ENCODE measurements at regions not wholly inside any gene's neighbourhood (a gene's known extent, or its start where the extent isn't known, plus 50 kb on each side); places are given as distances from the start of the nearest gene placed in this dataset.

DNA sequence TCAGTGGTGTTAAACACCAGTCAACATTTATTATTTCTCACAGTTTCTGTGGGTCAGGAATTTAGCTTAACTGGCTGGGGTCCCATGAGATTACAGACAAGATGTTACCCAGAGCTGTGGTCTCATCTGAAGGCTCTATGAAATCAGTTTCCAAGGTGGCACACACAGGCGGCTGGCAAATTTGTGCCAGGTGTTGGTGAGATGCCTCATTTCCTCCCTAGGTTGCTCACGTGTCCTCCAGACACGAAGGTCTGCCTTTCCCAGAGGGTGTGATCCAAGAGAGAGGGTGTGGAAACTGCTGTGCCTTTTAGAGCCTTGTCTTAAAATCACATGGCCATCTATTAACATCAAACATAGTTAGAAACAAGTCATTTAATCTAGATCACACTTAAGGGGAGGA lies 209.0 kb downstream of the JCAD start:
- no peak for DNase-seq

DNA sequence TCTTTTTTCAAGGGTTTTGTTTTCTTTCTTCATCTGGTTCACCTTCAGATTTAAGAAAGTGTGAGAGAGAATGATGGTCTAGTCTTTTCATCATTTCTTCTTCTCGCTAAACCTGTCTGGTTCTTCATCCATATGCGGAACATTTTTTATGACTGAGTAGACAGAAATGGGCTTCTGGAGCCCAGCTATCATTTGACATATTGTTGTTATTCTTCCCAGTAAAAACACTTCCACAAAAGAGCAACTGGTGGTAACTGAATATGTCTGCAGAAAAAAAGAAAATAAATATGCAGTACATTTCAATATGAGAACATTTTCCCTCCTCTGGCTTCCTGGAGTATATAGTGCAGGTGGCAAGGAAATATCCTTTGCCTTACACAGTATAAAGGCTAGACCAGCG lies 209.5 kb downstream of the JCAD start:
- no peak for DNase-seq

DNA sequence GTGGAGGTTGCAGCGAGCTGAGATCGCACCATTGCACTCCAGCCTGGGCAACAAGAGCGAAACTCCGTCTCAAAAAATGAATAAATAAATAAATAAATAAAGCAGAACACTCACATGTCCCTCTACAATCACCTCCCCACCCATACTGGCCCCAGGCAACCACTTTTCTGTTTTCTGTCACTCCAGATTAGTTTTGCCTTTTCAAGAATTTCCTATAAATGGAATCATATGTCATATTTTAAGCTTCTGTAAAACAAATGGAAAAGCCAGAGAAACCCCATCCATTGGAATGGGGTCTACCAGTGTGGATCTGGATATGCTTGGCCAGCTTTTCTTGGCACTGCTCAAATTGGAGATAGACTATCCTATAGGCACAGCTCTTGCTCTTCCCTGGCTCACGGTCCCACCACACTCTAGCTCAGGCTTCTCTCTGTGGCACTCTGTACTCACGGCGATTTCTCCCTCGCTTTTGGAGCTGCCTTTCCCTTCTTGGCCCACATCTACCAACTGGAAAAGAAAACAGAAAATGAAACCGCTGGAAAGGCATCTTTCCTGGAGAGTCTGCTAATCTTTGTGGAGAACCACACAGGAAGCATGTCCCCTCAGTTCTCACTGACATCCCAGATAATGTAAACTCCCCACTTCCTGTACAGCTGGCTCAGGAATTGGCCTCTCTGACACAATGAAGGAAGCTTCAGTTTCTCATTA lies 210.1 kb downstream of the JCAD start:
- DNase-seq, result no peak

DNA sequence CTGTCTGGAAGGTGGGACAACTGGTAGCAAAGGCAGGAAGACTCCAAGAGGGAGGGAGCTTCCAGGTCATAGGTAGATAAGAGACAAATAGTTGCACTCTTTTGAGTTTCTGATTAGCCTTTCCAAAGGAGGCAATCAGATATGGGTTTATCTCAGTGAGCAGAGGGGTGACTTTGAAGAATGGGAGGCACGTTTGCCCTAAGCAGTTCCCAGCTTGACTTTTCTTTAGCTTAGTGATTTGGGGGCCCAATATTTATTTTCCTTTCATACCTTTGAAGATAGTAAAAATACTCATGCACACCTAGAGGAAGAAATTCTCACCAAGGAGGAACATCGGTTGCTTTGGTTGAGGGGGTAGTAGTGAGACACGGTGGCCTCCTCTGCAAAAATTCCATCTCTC lies 212.1 kb upstream of the SVIL start:
- DNase-seq, result no peak

DNA sequence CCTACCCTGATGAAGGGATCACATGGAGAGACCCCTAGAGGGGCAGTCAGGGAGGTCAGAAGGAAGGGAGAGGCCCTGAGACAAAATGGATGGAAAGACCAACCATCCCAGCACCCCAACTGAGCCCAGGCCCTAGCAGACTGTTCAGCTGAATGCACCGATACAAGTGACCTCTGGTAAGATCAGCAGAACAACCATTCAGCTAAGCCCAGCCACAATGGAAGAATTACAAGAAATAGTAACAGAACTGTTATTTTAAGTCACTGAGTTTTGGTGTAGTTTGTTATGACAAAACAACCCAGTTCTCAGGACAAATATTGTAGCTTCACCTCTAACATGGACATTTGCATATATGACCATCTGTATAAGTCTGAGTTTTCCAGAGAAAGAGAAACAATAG lies 210.4 kb upstream of the SVIL start:
- no peak for DNase-seq

DNA sequence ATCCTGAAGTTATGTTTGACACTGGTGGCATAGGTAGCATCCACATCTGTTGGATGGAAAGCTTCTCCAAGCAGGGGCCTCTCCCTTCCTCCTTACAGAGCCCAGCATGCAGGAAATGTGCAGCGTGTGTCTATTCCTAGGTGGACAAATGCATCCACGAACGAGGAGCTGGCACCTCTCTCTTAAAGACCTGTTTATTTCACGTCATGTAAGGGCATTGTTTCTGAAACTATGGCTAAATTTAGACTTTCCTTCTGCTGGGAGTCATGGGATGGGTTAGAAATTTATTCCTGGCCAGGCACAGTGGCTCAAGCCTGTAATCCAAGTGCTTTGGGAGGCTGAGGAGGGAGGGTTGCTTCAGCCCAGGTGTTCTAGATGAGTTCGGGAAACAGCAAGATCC lies 208.4 kb upstream of the SVIL start:
- no peak for DNase-seq

DNA sequence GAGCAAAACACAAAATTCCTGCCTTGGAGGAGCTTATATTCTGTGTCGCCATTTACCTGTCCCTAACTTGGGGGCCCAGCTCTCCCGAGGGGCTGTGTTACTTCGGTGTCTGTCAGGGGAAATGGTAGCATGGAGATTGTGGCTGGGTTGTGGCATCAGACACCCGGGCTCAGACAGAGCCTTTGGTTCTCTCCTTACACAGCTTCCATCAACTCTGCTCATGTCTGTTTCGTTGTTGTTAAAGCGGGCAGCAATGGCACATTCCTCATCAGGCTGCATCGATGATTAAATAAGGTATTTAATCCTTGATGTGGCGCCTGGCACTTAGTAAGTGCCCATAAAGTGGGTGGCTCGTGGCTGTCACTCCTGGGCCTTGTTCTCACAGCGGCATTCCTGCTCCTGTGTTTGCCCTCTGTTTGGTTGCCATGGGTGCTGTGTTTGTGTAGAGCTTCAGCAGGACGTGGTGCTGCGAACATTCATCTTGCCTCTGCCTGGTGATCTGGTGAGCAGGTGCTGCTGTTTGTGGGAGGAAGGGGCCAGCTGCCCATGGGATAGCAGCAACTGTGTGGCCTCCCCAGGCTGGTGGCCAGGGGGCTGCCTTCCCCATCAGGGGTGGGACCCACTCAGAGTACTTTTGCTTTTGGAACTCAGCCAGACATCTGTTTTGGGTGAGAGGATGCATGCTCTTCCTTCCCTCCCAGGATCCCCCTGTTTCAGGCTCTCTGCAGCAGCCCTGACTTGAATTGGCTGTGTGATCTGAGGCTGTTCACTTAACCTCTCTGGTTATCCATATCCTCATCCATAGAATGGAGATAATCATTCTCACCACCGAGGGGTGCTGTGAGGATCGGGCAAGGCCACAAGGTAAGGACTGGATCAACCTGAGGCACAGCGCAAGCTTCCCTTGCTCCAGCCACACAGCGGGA lies 207.2 kb upstream of the SVIL start:
- DNase-seq, result peak; percentile 3

DNA sequence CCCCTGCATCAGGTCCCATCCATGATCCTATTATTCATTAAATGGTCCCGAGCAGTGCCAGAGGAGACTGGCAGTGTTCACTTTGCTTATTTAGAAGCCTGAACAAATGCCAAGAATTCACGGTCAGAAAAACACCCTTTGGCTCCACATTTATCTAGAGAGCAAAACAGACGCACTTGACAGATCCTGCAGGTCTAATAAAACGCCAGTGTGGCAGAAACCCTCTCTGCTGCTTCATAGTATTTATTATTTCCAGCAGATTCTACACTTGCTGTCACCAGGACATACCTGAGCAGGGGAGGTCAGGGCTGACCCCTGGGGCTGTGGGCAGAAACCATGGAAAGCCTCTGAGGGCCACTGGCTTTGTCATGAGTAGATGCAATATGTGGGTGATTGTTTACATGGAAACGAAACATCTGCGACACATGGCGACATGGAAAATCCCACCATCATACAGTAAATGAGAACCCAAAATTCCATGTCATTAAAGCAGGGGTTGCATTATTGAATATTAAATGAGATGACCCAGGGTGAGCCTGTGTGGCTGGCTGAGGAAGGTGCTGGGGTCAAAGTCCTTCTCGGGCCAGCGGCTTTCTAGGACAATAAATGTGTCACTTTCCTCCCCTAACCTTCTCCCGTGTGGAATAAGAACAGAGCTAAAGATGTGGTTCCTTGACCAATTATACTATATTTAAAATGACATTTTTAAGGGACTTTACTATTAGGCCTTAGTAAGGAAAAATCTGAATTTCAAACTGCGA lies 205.9 kb upstream of the SVIL start:
- peak; percentile 21 for DNase-seq

DNA sequence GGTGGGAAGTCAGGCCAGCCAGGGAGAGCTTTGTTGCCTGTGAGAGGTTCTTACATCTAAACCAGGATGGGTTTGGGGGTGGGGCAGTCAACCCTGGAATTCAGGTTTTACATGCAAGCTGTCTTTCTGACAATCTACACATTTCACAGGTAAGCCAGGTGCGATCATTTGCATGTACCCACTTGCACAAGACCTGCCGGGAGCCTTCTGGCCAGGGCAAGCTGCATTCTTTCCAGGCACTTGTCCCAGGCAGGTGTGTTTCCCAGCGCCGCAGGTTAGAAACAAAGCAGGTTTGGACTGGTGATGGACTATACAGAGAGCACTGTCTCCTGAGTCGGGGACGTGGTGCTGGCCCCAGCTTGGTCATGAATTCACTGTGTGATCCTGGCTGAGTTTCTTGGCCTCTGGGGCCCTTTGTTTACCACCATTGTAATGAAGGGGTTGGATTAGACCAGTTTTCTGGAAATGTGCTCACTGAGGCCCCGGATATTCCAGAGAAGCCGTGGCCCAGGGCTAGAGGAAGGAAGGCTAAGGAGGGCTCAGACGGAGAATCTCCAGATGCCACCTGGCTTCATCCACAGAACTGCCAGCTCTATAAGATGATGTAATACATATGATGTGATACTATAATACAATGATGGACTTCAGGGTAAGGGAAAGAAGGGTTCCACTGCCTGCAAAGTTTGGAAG lies 205.2 kb upstream of the SVIL start:
- DNase-seq, result peak; percentile 3

DNA sequence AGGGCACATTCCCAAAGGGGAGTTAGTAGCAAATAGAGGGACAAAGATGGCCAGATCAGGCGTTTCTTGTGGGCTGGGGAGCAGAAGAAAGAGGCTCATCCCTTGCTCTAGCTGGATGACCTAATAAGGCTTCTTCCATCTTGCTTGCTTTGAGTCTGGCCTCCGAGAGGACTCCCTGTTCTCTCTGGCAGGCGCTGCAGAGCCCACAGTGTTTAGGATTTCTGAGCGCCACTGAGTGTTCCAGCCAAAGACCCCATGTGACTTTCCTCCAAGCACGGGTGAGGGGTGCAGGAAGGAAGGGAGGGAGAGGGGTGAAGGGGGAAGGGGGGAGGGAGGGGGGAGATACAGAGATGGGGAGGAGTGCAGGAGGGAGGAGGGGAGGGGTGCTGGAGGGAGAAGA lies 203.8 kb upstream of the SVIL start:
- no peak for DNase-seq

DNA sequence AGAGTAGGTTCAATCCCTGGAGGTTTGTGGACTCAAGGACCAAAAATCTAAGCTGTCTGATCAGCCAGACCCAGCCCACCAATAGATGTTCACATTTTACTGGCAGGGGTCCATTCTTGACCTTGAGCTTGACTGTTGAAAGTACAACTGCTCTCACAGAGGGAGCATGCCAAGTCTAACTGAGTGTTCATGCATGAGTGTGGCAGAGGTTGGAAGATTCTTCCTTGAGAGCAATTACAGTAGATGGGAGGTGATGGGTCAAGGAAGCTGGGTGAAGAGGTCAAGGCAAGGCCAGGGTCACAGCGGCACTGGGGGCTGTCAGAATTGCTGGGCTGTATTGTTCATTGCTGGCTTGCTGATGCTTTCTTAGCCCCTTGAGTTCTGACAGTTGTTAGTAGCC lies 202.8 kb upstream of the SVIL start:
- DNase-seq, result no peak

DNA sequence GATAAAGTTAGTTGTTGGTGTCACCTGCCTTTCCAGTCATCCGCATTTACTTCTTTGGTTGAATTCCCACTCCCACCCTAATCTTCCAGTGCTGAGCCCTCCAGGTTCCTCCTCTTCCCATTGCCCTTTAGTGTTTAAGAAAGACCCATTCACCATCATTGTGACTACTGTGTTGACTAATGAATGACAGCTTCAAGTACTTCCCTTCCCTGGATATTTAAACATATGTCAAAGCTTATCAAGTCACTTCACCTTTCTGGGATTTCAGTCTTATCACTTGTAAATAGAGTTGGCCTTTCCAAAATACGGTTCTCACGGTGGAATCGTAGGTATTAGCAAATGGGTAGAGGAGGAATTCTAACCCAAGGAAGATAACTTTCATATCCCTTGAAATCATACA lies 201.6 kb upstream of the SVIL start:
- DNase-seq, result no peak

DNA sequence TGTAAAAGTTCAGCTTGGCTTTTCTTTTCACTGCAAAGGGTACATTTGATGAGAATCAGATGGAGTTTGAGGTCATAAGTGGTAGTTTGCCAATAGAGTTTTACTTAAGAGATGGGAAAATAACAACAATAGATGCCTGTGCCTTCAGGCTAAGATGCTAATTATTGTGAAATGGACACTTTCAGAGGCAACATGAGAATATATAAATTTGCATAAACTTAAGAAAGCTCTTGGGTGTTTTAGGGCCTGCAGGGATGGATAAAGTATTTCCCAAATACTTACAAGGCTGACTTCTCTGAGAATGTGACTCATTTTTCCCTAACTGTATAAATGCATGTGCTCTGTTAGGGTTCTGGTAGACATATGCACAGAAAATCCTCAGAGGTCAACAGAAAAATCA lies 200.3 kb upstream of the SVIL start:
- no peak for DNase-seq

DNA sequence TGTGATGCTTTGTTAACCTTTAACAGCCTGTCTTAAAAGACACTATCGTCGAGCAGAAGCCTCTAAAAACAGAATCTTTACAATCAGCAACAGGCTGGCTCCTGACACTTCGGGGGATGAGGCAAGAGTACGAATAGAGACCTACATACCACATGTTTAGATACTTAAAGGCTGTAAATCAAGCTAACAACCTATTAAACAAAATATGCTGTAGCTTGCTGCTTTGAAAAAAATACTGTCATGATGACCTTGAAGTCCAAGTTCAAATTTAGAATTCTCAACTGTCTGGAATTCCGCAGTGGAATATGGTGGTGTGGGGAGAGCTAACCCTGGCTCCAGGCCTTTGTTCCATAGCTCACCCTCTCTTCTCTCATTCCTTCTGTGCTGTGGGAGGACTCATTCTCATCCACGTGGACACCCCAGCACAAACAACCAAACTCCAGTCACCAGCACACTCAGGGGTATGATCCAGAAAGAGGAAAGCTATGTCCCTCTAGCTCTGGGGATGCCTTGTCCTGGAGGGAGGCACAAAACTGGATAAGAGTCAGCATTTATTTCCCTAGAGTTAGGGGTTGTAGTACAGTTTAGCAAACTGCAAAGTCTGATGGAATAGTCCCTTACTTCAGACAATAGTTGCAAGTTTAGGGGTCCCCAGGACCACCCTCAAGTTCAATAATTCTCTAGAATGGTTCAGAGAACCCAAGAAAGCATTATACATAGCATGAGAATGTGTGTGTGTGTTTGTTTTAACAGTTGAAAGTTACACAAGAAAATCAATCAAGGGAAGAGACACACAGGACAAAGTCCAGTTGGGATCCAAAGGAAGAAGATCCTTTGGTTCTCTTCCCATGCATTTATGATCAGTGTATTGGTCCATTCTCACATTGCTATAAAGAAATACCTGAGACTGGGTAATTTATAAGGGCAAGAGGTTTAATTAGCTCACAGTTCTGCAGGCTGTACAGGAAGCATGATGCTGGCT lies 196.1 kb upstream of the SVIL start:
- no peak for DNase-seq

DNA sequence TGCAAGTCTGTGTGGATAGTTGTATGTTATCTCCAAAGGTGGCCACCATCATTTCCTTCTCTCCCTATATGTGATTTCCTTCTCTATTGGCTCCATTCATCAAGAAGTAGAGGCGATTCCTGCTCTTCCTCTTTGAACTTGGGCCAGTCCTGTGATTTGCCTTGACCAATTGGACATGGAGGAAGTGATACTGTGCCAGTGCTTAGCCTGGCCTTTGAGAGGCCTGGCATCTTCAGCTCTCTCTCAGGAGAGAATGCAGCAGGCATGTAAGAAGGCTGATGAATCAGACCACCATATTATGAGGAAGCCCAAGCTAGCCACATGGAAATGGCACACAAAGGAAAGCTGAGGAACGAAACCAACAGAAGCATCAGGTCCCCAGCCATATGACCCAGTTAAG lies 195.0 kb upstream of the SVIL start:
- DNase-seq, result no peak

DNA sequence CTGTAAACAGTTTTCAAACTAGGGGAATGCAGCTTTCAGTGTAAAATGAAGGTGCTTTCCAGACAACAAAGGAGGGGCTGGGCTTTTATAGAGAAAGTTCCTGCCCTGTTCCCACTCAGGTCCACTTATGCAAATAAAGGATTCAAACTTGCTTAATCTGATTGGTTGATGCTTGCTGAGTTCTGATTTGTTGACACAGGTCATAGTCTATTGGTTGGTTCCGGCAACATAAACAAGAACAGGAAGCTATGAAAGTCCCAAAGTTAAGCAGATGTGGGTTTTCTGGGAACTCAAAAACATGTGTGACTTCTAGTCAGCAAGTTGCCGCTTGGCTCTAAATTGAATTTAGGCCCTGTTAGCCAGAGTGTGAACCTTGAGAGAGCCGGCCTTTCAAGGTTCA lies 194.2 kb upstream of the SVIL start:
- no peak for DNase-seq

DNA sequence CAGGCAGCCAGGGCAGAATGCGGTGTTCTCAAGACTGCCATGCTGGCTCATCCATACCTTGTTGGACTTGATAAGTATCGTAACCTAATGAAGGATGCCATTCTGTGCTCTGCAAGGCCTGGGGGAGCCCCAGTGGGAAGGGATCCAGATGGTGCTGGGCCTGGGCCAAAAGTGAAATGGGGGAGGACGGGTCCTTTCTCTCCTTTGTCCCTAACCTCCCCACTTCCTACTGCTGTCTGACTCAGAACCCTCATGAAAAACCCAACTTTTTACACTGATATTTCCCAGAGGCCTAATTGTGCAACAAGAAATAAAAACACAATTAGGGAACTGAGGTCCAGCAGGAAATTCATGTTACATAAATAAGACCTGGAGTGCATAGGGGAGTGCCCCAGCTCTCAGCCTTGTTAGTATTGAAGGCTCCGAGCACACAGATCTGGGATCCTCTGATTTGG lies 193.7 kb upstream of the SVIL start:
- no peak for DNase-seq

DNA sequence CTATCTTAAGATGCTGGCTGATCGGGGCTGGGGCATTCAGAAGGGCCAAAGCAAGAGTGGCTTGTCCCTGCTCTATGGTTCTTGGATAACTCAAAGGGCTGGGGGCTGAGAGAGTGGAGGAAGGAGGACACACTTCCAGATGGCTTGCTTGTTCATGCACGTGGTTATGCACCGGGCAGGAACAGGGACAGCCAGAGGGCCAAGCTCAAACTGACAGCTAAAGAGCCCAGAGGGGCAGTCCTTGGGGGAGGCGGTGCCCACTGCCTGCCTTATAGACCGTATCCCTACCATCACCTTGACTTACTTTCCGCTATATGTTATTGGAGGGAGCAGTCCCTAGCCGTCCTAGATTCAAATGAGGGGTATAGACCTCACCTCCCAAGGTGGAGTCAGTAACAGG lies 192.7 kb upstream of the SVIL start:
- DNase-seq, result no peak

DNA sequence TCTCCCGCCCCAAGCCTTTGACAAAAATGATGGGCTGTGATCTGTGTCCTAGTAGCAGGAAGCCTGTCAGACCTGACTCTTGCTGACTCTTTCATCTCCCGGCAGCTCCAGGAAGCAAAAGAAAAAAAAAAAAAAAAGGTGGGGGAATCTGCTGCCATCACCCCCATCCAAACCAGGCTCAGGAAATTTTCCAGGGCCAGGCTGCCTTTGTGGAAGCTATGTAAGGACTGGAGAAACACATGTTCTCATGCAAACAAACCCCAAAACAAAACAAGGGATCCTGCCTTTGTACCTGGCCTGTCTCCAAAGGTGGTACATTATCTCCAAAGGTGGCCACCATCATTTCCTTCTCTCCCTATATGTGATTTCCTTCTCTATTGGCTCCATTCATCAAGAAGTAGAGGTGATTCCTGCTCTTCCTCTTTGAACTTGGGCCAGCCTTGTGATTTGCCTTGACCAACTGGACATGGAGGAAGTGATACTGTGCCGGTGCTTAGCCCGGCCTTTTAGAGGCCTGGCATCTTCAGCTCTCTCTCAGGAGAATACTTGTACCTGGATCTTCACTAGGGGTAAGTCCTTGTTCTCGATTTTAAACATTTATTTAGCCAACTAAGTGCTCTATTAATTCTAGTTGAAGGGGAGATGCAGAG lies 192.2 kb upstream of the SVIL start:
- DNase-seq, result no peak

DNA sequence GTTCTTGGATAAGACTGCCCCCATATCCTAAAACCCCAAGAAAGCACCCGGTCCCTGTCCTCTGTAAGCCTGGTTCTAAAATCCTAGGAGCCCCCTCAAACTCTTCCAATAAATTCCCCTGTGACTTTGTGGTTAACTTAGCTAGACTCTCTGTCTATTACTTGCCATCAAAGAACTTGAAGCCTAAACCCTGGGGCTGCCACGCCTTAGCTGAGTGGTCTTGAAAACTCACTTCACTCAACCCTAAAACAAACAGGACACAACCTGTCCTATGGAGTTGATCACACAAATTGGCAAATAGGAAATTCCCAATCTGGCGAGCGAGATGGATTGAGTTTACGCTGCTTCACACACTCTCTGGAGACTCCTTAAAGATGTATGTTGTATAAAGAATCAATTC lies 191.4 kb upstream of the SVIL start:
- DNase-seq, result peak; percentile 10

DNA sequence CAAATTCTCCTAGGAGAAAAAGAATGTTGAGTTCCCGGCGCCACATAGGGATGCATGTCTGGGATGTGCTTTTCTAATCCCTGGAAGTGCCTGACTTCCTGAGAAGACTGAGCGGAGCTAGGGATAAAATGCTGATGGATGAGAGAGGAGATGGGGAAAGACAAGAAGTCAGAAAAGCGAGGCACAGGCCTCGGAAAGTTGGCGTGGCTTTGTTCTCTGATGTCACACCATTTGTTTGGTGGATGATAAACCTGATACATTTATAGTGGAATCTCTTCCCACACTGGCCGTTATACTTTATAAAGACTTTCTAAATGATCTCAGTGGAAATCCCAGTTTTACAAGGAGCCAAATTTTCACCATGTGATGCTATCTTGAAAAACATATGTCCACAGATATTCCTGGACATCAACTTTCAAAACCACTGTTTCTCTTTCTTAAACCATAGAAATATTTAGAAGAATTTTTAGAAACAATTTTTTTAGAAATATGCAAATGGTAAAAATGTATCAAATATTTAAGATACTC lies 188.8 kb upstream of the SVIL start:
- DNase-seq, result no peak

All from DMS79 treated with DMSO at 0.1 percent for 48 hours (cell line).